CD14-positive monocyte (primary cell): ENCODE measurements at regions not wholly inside any gene's neighbourhood (a gene's known extent, or its start where the extent isn't known, plus 50 kb on each side); places are given as distances from the start of the nearest gene placed in this dataset.

ENCODE experiments used
- DNase-seq, 3 donors: peaks; one replicate each; pipeline ENCODE4 v3.0.0-alpha.2; 2011 to 2022
- H2AFZ ChIP-seq: 2 replicates; pipeline ENCODE4 v1.6.0; 2012; ENCODE audit warnings: mild to moderate bottlenecking, low read depth, low read length, inconsistent platforms; ENCODE audit not compliant: insufficient read depth, poor library complexity, severe bottlenecking
- H3K27ac ChIP-seq, 2 donors: 1 replicate in 1 of 2; 2 replicates in 1 of 2; pipeline ENCODE4 v1.5.1; 2012 to 2013; ENCODE audit warnings: low read length in 2 of 2, control low read depth in 1 of 2, inconsistent platforms in 1 of 2, low read depth in 1 of 2, mild to moderate bottlenecking in 1 of 2
- H3K27me3 ChIP-seq, 2 donors: one replicate each; pipeline versions ENCODE4 v1.6.0 to v1.6.1; 2011 to 2013; ENCODE audit warnings: low read length in 2 of 2; ENCODE audit not compliant: control insufficient read depth in 2 of 2, insufficient read depth in 2 of 2
- H3K36me3 ChIP-seq, 2 donors: replicated peaks in 1 of 2; 1 replicate in 1 of 2; 2 replicates in 1 of 2; pipeline versions ENCODE4 v1.5.1 to v1.6.1; 2012 to 2013; ENCODE audit warnings: low read length in 2 of 2, control low read depth in 1 of 2, inconsistent platforms in 1 of 2, mild to moderate bottlenecking in 1 of 2; ENCODE audit not compliant: insufficient read depth in 2 of 2, control insufficient read depth in 1 of 2
- H3K4me1 ChIP-seq, 2 donors: 1 replicate in 1 of 2; 2 replicates in 1 of 2; pipeline versions ENCODE4 v1.5.1 to v1.6.1; 2012 to 2013; ENCODE audit warnings: low read length in 2 of 2, control low read depth in 1 of 2, inconsistent platforms in 1 of 2, mild to moderate bottlenecking in 1 of 2, moderate library complexity in 1 of 2; ENCODE audit not compliant: insufficient read depth in 2 of 2, control insufficient read depth in 1 of 2
- H3K4me2 ChIP-seq: replicated peaks from 2 replicates; pipeline ENCODE3; 2012; ENCODE audit warnings: low read length, moderate library complexity, mild to moderate bottlenecking; ENCODE audit not compliant: poor library complexity, severe bottlenecking; ENCODE audit errors: extremely low read depth
- H3K4me3 ChIP-seq, 3 experiments: fragments of 200-600 bp in 1 of 3; sonication (generic) in 1 of 3; replicated peaks in 1 of 3; 1 replicate in 2 of 3; 2 replicates in 1 of 3; pipeline ENCODE4 v1.5.1; 2011 to 2013; ENCODE audit warnings: low read length in 3 of 3, mild to moderate bottlenecking in 3 of 3, control low read depth in 2 of 3, low read depth in 2 of 3, inconsistent platforms in 1 of 3, moderate library complexity in 1 of 3
- H3K79me2 ChIP-seq: 2 replicates; pipeline ENCODE4 v1.6.0; 2012; ENCODE audit warnings: mild to moderate bottlenecking, control low read depth, inconsistent platforms, low read length, moderate library complexity; ENCODE audit not compliant: insufficient read depth
- H3K9ac ChIP-seq: 2 replicates; pipeline ENCODE4 v1.6.0; 2017; ENCODE audit warnings: low read length, mild to moderate bottlenecking; ENCODE audit not compliant: insufficient read depth, poor library complexity, severe bottlenecking
- H3K9me3 ChIP-seq, 2 donors: replicated peaks in 1 of 2; 1 replicate in 1 of 2; 2 replicates in 1 of 2; pipeline versions ENCODE4 v1.5.1 to v1.6.1; 2012 to 2013; ENCODE audit warnings: low read length in 2 of 2, control low read depth in 1 of 2; ENCODE audit not compliant: control insufficient read depth in 1 of 2, insufficient read depth in 1 of 2
- H4K20me1 ChIP-seq: 2 replicates; pipeline ENCODE4 v1.6.0; 2012; ENCODE audit warnings: mild to moderate bottlenecking, low read length, control low read depth, moderate library complexity; ENCODE audit not compliant: insufficient read depth
- H3K27ac Mint-ChIP-seq, 7 donors: one replicate each; pipeline ENCODE4 v1.8.0; 2020; ENCODE audit warnings: mild to moderate bottlenecking in 7 of 7, mixed read lengths in 7 of 7, moderate library complexity in 6 of 7, inconsistent platforms in 2 of 7
- H3K27me3 Mint-ChIP-seq, 3 donors: one replicate each; pipeline ENCODE4 v1.8.0; 2021 to 2022; ENCODE audit warnings: low read depth in 3 of 3, mild to moderate bottlenecking in 3 of 3, mixed read lengths in 3 of 3, moderate library complexity in 3 of 3, inconsistent platforms in 1 of 3
- H3K36me3 Mint-ChIP-seq, 2 donors: one replicate each; pipeline ENCODE4 v1.8.0; 2020; ENCODE audit warnings: mixed read lengths in 2 of 2, inconsistent platforms in 1 of 2, mild to moderate bottlenecking in 1 of 2
- H3K4me1 Mint-ChIP-seq: one replicate; pipeline ENCODE4 v1.8.0; 2020; ENCODE audit warnings: mild to moderate bottlenecking, mixed read lengths
- H3K4me3 Mint-ChIP-seq, 2 donors: one replicate each; pipeline ENCODE4 v1.8.0; 2020; ENCODE audit warnings: mild to moderate bottlenecking in 2 of 2, mixed read lengths in 2 of 2, moderate library complexity in 1 of 2
- H3K9me3 Mint-ChIP-seq, 7 donors: one replicate each; pipeline ENCODE4 v1.8.0; 2020 to 2022; ENCODE audit warnings: mixed read lengths in 7 of 7, mild to moderate bottlenecking in 6 of 7, moderate library complexity in 6 of 7, inconsistent platforms in 2 of 7
- CTCF ChIP-seq: fragments of 200-600 bp; IDR thresholded peaks from one replicate; pipeline ENCODE4 v1.8.0; 2022; ENCODE audit warnings: antibody characterized with exemption, mild to moderate bottlenecking
- WGBS: methylation state at CpG from one replicate; pipeline ENCODE4 v1.1.5; 2013; ENCODE audit warnings: missing lambda C conversion rate; ENCODE audit not compliant: insufficient coverage; 5-methylcytosine and 5-hydroxymethylcytosine counted together
- intact Hi-C, 2 donors: fragments of 100-400 bp; cut with micrococcal nuclease; formaldehyde crosslinking; loops; one replicate each; pipeline versions ENCODE4 v1.15.0 to v1.15.1; 2023

DNA sequence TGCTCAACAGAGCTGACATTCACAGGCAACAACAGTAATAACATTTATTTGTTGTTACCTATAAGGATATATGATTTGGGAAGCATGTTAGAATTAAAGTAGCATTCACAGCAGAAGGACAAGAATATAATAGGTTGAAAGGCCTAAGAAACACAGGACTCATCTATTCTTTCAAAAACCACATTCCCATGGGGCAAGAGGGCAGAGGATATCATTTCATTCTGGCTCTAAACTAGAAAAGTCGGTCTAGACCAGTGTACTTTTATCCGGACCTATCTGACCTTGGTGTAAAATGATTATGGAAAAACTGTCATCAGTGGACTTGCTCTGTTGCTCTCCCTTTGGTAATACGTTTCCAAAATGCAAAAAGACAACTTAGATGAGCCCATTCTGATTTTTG is 914.7 kb upstream of the CITED2 start:
- no peaks in the 10 kb centered on the region for H3K36me3 Mint-ChIP-seq
- 100% methylated on average over 2 of the region's 3 CpGs for WGBS
- Histone ChIP-seq H3K27ac (no peak overlapping the region), H3K9me3 (peaks cover 8 to 13% of the 10 kb centered on the region in 2 donors), H3K4me1 (no peaks in the 10 kb centered on the region), H2AFZ (no peak overlapping the region), H3K4me2 (no peak overlapping the region), H3K4me3 (no peak overlapping the region), H3K27me3 (no peaks in the 10 kb centered on the region), H3K9ac (no peak overlapping the region), H3K79me2 (no peaks in the 10 kb centered on the region), H3K36me3 (no peaks in the 10 kb centered on the region), H4K20me1 (no peaks in the 10 kb centered on the region)
- H3K27me3 Mint-ChIP-seq: no peaks in the 10 kb centered on the region
- H3K27ac Mint-ChIP-seq: no peak overlapping the region
- no peak for DNase-seq
- H3K4me1 Mint-ChIP-seq: no peaks in the 10 kb centered on the region
- TF ChIP-seq CTCF: no peak
- intact Hi-C loops: loop anchor here in 1 of 2 donors (10.0 kb wide), 1 partner anchor 1184 kb away; no protein-coding TSS in a partner anchor
- H3K9me3 Mint-ChIP-seq: peaks cover 5 to 16% (median 10%) of the 10 kb centered on the region in 7 donors
- H3K4me3 Mint-ChIP-seq: no peak overlapping the region

DNA sequence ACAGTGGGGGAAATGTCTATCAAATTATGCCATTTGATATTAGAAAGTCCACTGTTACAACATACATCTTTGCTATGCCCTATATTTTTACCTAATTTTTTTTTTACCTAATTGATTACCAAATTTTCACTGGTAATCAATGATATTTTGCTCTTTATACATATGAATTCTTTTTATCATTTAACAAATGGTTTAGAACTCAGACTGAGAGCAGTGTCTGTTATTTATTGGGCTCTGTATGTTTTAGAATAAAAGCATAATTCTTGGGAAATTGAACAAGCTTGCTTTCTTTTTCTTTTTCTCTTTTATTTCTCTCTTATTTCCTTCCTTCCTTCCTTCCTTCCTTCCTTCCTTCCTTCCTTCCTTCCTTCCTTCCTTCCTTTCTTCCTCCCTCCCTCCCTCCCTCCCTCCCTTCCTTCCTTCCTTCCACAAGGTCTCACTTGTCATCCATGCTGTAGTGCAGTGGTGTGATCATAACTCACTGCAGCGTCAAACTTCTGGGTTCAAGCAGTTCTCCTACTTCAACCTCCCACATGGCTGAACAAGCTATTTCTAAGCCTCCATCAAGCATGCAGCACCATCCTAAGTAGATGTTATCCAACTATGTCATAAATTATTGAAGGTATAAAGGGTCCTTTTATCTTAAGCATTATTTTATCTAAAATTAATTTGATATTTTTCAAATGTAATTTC is 911.7 kb upstream of the CITED2 start:
- no peak overlapping the region for H2AFZ ChIP-seq
- no peak overlapping the region for H3K27ac ChIP-seq
- no peak for DNase-seq
- H3K27ac Mint-ChIP-seq: no peak overlapping the region
- no peaks in the 10 kb centered on the region for H4K20me1 ChIP-seq
- H3K79me2 ChIP-seq: no peaks in the 10 kb centered on the region
- no peaks in the 10 kb centered on the region for H3K27me3 Mint-ChIP-seq
- TF ChIP-seq CTCF: no peak
- H3K4me3 Mint-ChIP-seq: no peak overlapping the region
- intact Hi-C loops: loop anchor here in 1 of 2 donors (10.0 kb wide), 1 partner anchor 1181 kb away; no protein-coding TSS in a partner anchor
- H3K9ac ChIP-seq: no peak overlapping the region
- no peaks in the 10 kb centered on the region for H3K4me1 Mint-ChIP-seq
- H3K4me2 ChIP-seq: no peak overlapping the region
- no peak overlapping the region for H3K4me3 ChIP-seq
- peaks cover 3 to 6% (median 6%) of the 10 kb centered on the region in 7 donors for H3K9me3 Mint-ChIP-seq
- peaks cover 4 to 11% of the 10 kb centered on the region in 2 donors for H3K9me3 ChIP-seq
- WGBS: no CpG with 5 or more reads among the region's 1 CpG
- H3K36me3 Mint-ChIP-seq: no peaks in the 10 kb centered on the region
- no peaks in the 10 kb centered on the region for H3K4me1 ChIP-seq
- no peaks in the 10 kb centered on the region for H3K27me3 ChIP-seq
- H3K36me3 ChIP-seq: no peaks in the 10 kb centered on the region
